GM23338 (cell line): ENCODE measurements at regions not wholly inside any gene's neighbourhood (a gene's known extent, or its start where the extent isn't known, plus 50 kb on each side); places are given as distances from the start of the nearest gene placed in this dataset.

Experiments used
- ATAC-seq: fragments of 200-7000 bp; cut with Tn5 transposase; 3 replicates; pipeline ENCODE4 v1.9.1; 2020
- DNase-seq: peaks from one replicate; pipeline ENCODE4 v3.0.0-alpha.2; 2015; ENCODE audit warnings: low spot score
- H2AFZ ChIP-seq: fragments of 200-600 bp; sonication (generic); 2 replicates; pipeline ENCODE4 v1.8.0; 2016; ENCODE audit warnings: antibody characterized with exemption, mild to moderate bottlenecking, moderate library complexity
- H3F3A ChIP-seq: fragments of 200-600 bp; sonication (generic); replicated peaks from 2 replicates; pipeline ENCODE4 v1.8.0; 2017; ENCODE audit warnings: antibody characterized with exemption, mixed run types, low read depth
- H3K27ac ChIP-seq: fragments of 200-600 bp; sonication (generic); 2 replicates; pipeline ENCODE4 v1.6.1; 2016; ENCODE audit warnings: low read depth
- H3K27me3 ChIP-seq: fragments of 200-600 bp; sonication (generic); 2 replicates; pipeline ENCODE4 v1.8.0; 2016; ENCODE audit warnings: mild to moderate bottlenecking, mixed run types, moderate library complexity; ENCODE audit not compliant: insufficient read depth
- H3K36me3 ChIP-seq: fragments of 200-600 bp; sonication (generic); 2 replicates; pipeline ENCODE4 v1.8.0; 2016; ENCODE audit warnings: mild to moderate bottlenecking; ENCODE audit not compliant: insufficient read depth
- H3K4me1 ChIP-seq: fragments of 200-600 bp; sonication (generic); 2 replicates; pipeline ENCODE4 v1.8.0; 2016; ENCODE audit warnings: mild to moderate bottlenecking, moderate library complexity; ENCODE audit not compliant: insufficient read depth
- H3K4me2 ChIP-seq: fragments of 200-600 bp; sonication (generic); 2 replicates; pipeline ENCODE4 v1.7.1; 2017; ENCODE audit warnings: mixed run types
- H3K4me3 ChIP-seq: fragments of 200-600 bp; sonication (generic); 2 replicates; pipeline ENCODE4 v1.6.1; 2016; ENCODE audit warnings: mixed run types
- H3K79me2 ChIP-seq: fragments of 200-600 bp; sonication (generic); replicated peaks from 2 replicates; pipeline ENCODE4 v1.8.0; 2017; ENCODE audit warnings: mild to moderate bottlenecking; ENCODE audit not compliant: insufficient read depth
- H3K9me2 ChIP-seq: fragments of 200-600 bp; sonication (generic); 2 replicates; pipeline ENCODE4 v1.8.0; 2017; ENCODE audit not compliant: insufficient read depth
- H4K20me1 ChIP-seq: fragments of 200-600 bp; sonication (generic); replicated peaks from 2 replicates; pipeline ENCODE4 v1.8.0; 2017; ENCODE audit warnings: mild to moderate bottlenecking; ENCODE audit not compliant: insufficient read depth
- H3K27ac Mint-ChIP-seq: 2 replicates; pipeline ENCODE4 v1.8.0; 2020; ENCODE audit warnings: inconsistent platforms, mild to moderate bottlenecking, moderate library complexity, mixed read lengths
- H3K27me3 Mint-ChIP-seq: 3 replicates; pipeline ENCODE4 v1.8.0; 2022; ENCODE audit warnings: low read depth, mild to moderate bottlenecking, moderate library complexity, mixed read lengths, inconsistent platforms; ENCODE audit not compliant: insufficient read depth, poor library complexity
- H3K36me3 Mint-ChIP-seq: 3 replicates; pipeline ENCODE4 v1.8.0; 2021; ENCODE audit warnings: low read depth, mild to moderate bottlenecking, inconsistent platforms, moderate library complexity, mixed read lengths
- H3K4me1 Mint-ChIP-seq: 3 replicates; pipeline ENCODE4 v1.8.0; 2020; ENCODE audit warnings: mild to moderate bottlenecking, inconsistent platforms, mixed read lengths
- H3K4me3 Mint-ChIP-seq: 3 replicates; pipeline ENCODE4 v1.8.0; 2021; ENCODE audit warnings: moderate library complexity, mild to moderate bottlenecking, inconsistent platforms, mixed read lengths
- H3K9me3 Mint-ChIP-seq: 3 replicates; pipeline ENCODE4 v1.8.0; 2020; ENCODE audit warnings: moderate library complexity, mild to moderate bottlenecking, inconsistent platforms, mixed read lengths
- CREB1 ChIP-seq: fragments of 250-450 bp; sonication (Bioruptor Pico); IDR thresholded peaks from 2 replicates; pipeline ENCODE4 v1.5.0; 2020; ENCODE audit warnings: low read depth, mild to moderate bottlenecking, moderate library complexity
- ETS1 ChIP-seq: IDR thresholded peaks from 2 replicates; pipeline ENCODE4 v1.6.1; 2016; ENCODE audit warnings: antibody characterized with exemption
- EZH2 ChIP-seq: fragments of 200-600 bp; sonication (generic); IDR thresholded peaks from one replicate; pipeline ENCODE4 v1.8.0; 2017; ENCODE audit warnings: antibody characterized with exemption, mild to moderate bottlenecking, low read depth; ENCODE audit not compliant: unreplicated experiment
- JUNB ChIP-seq: IDR thresholded peaks from one replicate; pipeline ENCODE4 v1.6.1; 2016; ENCODE audit warnings: antibody characterized with exemption; ENCODE audit not compliant: unreplicated experiment
- NANOG ChIP-seq: IDR thresholded peaks from 2 replicates; pipeline ENCODE4 v1.6.1; 2016; ENCODE audit warnings: antibody characterized with exemption, borderline replicate concordance
- POLR2AphosphoS5 ChIP-seq: IDR thresholded peaks from 2 replicates; pipeline ENCODE4 v1.6.1; 2016; ENCODE audit warnings: antibody characterized with exemption, low read depth
- STAT1 ChIP-seq: IDR thresholded peaks from one replicate; pipeline ENCODE4 v1.6.1; 2016; ENCODE audit warnings: antibody characterized with exemption; ENCODE audit not compliant: unreplicated experiment
- ZNF114 ChIP-seq: fragments of 250-450 bp; sonication (Bioruptor Pico); IDR thresholded peaks from 2 replicates; pipeline ENCODE4 v1.5.0; 2020; ENCODE audit warnings: mild to moderate bottlenecking, moderate library complexity
- ZNF331 ChIP-seq: fragments of 250-450 bp; sonication (Bioruptor Pico); IDR thresholded peaks from 2 replicates; pipeline ENCODE4 v1.5.0; 2020; ENCODE audit warnings: low read depth, mild to moderate bottlenecking, moderate library complexity
- TF ChIP-seq, protein P1 (sequence below), 2 experiments: fragments of 200-600 bp in 1 of 2; sonication (generic) in 1 of 2; conservative IDR thresholded peaks; 2 replicates each; pipeline versions ENCODE4 v1.5.1 to v1.6.1; 2016 to 2017; ENCODE audit warnings: antibody characterized with exemption in 2 of 2, low read depth in 2 of 2, mild to moderate bottlenecking in 2 of 2, moderate library complexity in 1 of 2
- TF ChIP-seq, protein P2 (sequence below): IDR thresholded peaks from one replicate; pipeline ENCODE4 v1.6.1; 2018; ENCODE audit warnings: antibody characterized with exemption; ENCODE audit not compliant: unreplicated experiment
- TF ChIP-seq, protein P3 (sequence below): fragments of 250-450 bp; sonication (Bioruptor Pico); IDR thresholded peaks from 2 replicates; pipeline ENCODE4 v1.5.0; 2020; ENCODE audit warnings: mild to moderate bottlenecking, moderate library complexity

DNA sequence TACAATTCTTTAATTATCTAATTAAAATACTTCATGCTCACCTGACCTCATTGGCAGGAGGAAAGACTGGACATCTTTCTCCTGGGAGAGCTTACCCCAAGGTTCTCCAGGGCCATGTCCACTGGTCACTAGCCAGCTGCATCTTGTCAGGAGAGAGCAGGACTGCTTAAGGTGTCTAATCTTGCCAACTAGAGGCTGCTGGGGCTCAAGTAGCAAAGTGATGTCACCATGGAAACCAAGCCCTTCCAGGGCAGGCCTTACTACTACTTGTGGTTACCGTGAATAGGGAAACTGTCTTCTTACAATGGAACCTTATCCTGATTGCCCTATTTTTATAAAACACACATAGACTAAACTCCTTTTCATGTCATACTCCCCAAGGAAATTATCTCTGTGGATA lies 376.4 kb downstream of the SNAPC1 start:
- no peak overlapping the region for H3K4me2 ChIP-seq
- H3K27me3 ChIP-seq: no peaks in the 10 kb centered on the region
- no peaks in the 10 kb centered on the region for H4K20me1 ChIP-seq
- Mint-ChIP-seq H3K9me3 (peaks cover 5% of the 10 kb centered on the region; the same call in 1 of the 3 replicates), H3K4me3 (no peak overlapping the region), H3K27me3 (peaks cover 1% of the 10 kb centered on the region), H3K4me1 (0 out of 3 replicates have a peak, but pooled peaks cover 4% of the 10 kb centered on the region), H3K27ac (no peak overlapping the region), H3K36me3 (peaks cover 4% of the 10 kb centered on the region; the same call in 2 of the 3 replicates)
- H3K36me3 ChIP-seq: no peaks in the 10 kb centered on the region
- H3K4me3 ChIP-seq: no peak overlapping the region
- ATAC-seq (no peak), DNase-seq (peak; percentile 16)
- TF ChIP-seq JUNB: no peak
- TF ChIP-seq, protein P1, sequence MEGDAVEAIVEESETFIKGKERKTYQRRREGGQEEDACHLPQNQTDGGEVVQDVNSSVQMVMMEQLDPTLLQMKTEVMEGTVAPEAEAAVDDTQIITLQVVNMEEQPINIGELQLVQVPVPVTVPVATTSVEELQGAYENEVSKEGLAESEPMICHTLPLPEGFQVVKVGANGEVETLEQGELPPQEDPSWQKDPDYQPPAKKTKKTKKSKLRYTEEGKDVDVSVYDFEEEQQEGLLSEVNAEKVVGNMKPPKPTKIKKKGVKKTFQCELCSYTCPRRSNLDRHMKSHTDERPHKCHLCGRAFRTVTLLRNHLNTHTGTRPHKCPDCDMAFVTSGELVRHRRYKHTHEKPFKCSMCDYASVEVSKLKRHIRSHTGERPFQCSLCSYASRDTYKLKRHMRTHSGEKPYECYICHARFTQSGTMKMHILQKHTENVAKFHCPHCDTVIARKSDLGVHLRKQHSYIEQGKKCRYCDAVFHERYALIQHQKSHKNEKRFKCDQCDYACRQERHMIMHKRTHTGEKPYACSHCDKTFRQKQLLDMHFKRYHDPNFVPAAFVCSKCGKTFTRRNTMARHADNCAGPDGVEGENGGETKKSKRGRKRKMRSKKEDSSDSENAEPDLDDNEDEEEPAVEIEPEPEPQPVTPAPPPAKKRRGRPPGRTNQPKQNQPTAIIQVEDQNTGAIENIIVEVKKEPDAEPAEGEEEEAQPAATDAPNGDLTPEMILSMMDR (conservative IDR thresholded peaks at IDR 0.05; ENCODE audit: low read depth in 2 of 2): no peak
- no peak for TF ChIP-seq ZNF331 (CRISPR knock-in tag)
- no peak for TF ChIP-seq STAT1
- TF ChIP-seq, protein P2, sequence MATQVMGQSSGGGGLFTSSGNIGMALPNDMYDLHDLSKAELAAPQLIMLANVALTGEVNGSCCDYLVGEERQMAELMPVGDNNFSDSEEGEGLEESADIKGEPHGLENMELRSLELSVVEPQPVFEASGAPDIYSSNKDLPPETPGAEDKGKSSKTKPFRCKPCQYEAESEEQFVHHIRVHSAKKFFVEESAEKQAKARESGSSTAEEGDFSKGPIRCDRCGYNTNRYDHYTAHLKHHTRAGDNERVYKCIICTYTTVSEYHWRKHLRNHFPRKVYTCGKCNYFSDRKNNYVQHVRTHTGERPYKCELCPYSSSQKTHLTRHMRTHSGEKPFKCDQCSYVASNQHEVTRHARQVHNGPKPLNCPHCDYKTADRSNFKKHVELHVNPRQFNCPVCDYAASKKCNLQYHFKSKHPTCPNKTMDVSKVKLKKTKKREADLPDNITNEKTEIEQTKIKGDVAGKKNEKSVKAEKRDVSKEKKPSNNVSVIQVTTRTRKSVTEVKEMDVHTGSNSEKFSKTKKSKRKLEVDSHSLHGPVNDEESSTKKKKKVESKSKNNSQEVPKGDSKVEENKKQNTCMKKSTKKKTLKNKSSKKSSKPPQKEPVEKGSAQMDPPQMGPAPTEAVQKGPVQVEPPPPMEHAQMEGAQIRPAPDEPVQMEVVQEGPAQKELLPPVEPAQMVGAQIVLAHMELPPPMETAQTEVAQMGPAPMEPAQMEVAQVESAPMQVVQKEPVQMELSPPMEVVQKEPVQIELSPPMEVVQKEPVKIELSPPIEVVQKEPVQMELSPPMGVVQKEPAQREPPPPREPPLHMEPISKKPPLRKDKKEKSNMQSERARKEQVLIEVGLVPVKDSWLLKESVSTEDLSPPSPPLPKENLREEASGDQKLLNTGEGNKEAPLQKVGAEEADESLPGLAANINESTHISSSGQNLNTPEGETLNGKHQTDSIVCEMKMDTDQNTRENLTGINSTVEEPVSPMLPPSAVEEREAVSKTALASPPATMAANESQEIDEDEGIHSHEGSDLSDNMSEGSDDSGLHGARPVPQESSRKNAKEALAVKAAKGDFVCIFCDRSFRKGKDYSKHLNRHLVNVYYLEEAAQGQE: no peak
- no peak for TF ChIP-seq POLR2AphosphoS5
- no peak for TF ChIP-seq NANOG
- no peak for TF ChIP-seq ZNF114 (CRISPR knock-in tag)
- TF ChIP-seq, protein P3, sequence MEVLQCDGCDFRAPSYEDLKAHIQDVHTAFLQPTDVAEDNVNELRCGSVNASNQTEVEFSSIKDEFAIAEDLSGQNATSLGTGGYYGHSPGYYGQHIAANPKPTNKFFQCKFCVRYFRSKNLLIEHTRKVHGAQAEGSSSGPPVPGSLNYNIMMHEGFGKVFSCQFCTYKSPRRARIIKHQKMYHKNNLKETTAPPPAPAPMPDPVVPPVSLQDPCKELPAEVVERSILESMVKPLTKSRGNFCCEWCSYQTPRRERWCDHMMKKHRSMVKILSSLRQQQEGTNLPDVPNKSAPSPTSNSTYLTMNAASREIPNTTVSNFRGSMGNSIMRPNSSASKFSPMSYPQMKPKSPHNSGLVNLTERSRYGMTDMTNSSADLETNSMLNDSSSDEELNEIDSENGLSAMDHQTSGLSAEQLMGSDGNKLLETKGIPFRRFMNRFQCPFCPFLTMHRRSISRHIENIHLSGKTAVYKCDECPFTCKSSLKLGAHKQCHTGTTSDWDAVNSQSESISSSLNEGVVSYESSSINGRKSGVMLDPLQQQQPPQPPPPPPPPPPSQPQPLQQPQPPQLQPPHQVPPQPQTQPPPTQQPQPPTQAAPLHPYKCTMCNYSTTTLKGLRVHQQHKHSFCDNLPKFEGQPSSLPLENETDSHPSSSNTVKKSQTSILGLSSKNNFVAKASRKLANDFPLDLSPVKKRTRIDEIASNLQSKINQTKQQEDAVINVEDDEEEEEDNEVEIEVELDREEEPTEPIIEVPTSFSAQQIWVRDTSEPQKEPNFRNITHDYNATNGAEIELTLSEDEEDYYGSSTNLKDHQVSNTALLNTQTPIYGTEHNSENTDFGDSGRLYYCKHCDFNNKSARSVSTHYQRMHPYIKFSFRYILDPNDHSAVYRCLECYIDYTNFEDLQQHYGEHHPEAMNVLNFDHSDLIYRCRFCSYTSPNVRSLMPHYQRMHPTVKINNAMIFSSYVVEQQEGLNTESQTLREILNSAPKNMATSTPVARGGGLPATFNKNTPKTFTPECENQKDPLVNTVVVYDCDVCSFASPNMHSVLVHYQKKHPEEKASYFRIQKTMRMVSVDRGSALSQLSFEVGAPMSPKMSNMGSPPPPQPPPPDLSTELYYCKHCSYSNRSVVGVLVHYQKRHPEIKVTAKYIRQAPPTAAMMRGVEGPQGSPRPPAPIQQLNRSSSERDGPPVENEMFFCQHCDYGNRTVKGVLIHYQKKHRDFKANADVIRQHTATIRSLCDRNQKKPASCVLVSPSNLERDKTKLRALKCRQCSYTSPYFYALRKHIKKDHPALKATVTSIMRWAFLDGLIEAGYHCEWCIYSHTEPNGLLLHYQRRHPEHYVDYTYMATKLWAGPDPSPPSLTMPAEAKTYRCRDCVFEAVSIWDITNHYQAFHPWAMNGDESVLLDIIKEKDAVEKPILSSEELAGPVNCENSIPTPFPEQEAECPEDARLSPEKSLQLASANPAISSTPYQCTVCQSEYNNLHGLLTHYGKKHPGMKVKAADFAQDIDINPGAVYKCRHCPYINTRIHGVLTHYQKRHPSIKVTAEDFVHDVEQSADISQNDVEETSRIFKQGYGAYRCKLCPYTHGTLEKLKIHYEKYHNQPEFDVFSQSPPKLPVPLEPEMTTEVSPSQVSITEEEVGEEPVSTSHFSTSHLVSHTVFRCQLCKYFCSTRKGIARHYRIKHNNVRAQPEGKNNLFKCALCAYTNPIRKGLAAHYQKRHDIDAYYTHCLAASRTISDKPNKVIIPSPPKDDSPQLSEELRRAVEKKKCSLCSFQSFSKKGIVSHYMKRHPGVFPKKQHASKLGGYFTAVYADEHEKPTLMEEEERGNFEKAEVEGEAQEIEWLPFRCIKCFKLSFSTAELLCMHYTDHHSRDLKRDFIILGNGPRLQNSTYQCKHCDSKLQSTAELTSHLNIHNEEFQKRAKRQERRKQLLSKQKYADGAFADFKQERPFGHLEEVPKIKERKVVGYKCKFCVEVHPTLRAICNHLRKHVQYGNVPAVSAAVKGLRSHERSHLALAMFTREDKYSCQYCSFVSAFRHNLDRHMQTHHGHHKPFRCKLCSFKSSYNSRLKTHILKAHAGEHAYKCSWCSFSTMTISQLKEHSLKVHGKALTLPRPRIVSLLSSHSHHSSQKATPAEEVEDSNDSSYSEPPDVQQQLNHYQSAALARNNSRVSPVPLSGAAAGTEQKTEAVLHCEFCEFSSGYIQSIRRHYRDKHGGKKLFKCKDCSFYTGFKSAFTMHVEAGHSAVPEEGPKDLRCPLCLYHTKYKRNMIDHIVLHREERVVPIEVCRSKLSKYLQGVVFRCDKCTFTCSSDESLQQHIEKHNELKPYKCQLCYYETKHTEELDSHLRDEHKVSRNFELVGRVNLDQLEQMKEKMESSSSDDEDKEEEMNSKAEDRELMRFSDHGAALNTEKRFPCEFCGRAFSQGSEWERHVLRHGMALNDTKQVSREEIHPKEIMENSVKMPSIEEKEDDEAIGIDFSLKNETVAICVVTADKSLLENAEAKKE: no peak
- TF ChIP-seq CREB1: no peak
- no peak for TF ChIP-seq EZH2
- TF ChIP-seq ETS1: no peak
- no peaks in the 10 kb centered on the region for H3F3A ChIP-seq
- no peaks in the 10 kb centered on the region; the same call in 1 of the 2 replicates for H3K9me2 ChIP-seq
- H3K4me1 ChIP-seq: no peaks in the 10 kb centered on the region
- H2AFZ ChIP-seq: no peak overlapping the region
- H3K27ac ChIP-seq: no peak overlapping the region
- no peaks in the 10 kb centered on the region for H3K79me2 ChIP-seq
